PC-3 (cell line): ENCODE measurements at regions not wholly inside any gene's neighbourhood (a gene's known extent, or its start where the extent isn't known, plus 50 kb on each side); places are given as distances from the start of the nearest gene placed in this dataset.

Experiments used
- ATAC-seq: fragments of 200-7000 bp; cut with Tn5 transposase; 2 replicates; pipeline ENCODE4 v1.9.1; 2020; ENCODE audit warnings: mild to moderate bottlenecking, moderate library complexity
- BruUV-seq: library from RNA; stranded (reverse); fragments of 400-500 nt; replicated peaks from 2 replicates; lab custom pipeline; 2021; lab: Mats Ljungman, UMichigan
- CTCF ChIA-PET: fragments of 300-600 bp; sonication (Branson Sonifier 250); formaldehyde crosslinking; loops from one replicate; lab custom pipeline; 2022; ENCODE audit warnings: antibody characterized with exemption; lab: Charles Lee
- POLR2A ChIA-PET: fragments of 300-600 bp; sonication (Branson Sonifier 250); formaldehyde crosslinking; loops from one replicate; lab custom pipeline; 2022; ENCODE audit warnings: antibody characterized with exemption; ENCODE audit not compliant: unreplicated experiment; lab: Charles Lee
- DNase-seq: peaks from one replicate; pipeline ENCODE4 v3.0.0-alpha.2; 2015
- H2AFZ ChIP-seq: fragments of 300-600 bp; sonication (generic); 2 replicates; pipeline ENCODE4 v1.6.0; 2016; ENCODE audit warnings: antibody characterized with exemption, low read length
- H3F3A ChIP-seq: fragments of 300-600 bp; sonication (generic); one replicate; pipeline ENCODE4 v1.6.0; 2017; ENCODE audit warnings: antibody characterized with exemption, low read length, control low read depth, mild to moderate bottlenecking; ENCODE audit not compliant: unreplicated experiment
- H3K27ac ChIP-seq: fragments of 300-600 bp; sonication (generic); 2 replicates; pipeline ENCODE4 v1.5.1; 2016; ENCODE audit warnings: mild to moderate bottlenecking, low read length
- H3K27me3 ChIP-seq: fragments of 300-600 bp; sonication (generic); 2 replicates; pipeline ENCODE4 v1.6.1; 2016; ENCODE audit warnings: low read length, mixed read lengths
- H3K36me3 ChIP-seq: fragments of 300-600 bp; sonication (generic); 2 replicates; pipeline ENCODE4 v1.6.1; 2016; ENCODE audit warnings: low read depth, mixed run types, low read length, mixed read lengths
- H3K4me1 ChIP-seq: fragments of 300-600 bp; sonication (generic); 2 replicates; pipeline ENCODE4 v1.5.1; 2016; ENCODE audit warnings: low read length; ENCODE audit not compliant: insufficient read depth
- H3K4me2 ChIP-seq: fragments of 300-600 bp; sonication (generic); 2 replicates; pipeline ENCODE4 v1.6.0; 2016; ENCODE audit warnings: low read length
- H3K4me3 ChIP-seq: fragments of 300-600 bp; sonication (generic); 2 replicates; pipeline ENCODE4 v1.5.1; 2016; ENCODE audit warnings: mild to moderate bottlenecking, low read length, mixed read lengths
- H3K79me2 ChIP-seq: fragments of 300-600 bp; sonication (generic); 2 replicates; pipeline ENCODE4 v1.6.1; 2017; ENCODE audit warnings: low read length, mixed read lengths
- H3K9ac ChIP-seq: fragments of 300-600 bp; sonication (generic); 2 replicates; pipeline ENCODE4 v1.6.0; 2016; ENCODE audit warnings: mild to moderate bottlenecking, low read length
- H3K9me2 ChIP-seq: fragments of 300-600 bp; sonication (generic); replicated peaks from 2 replicates; pipeline ENCODE4 v1.6.1; 2016; ENCODE audit warnings: mixed run types, low read length, mixed read lengths
- H3K9me3 ChIP-seq: fragments of 300-600 bp; sonication (generic); 2 replicates; pipeline ENCODE4 v1.6.1; 2016; ENCODE audit warnings: low read length, mixed read lengths
- H4K20me1 ChIP-seq: fragments of 300-600 bp; sonication (generic); 2 replicates; pipeline ENCODE4 v1.6.1; 2016; ENCODE audit warnings: low read length, mixed read lengths
- EZH2 ChIP-seq: fragments of 300-600 bp; sonication (generic); IDR thresholded peaks from one replicate; pipeline ENCODE4 v1.6.1; 2017; ENCODE audit warnings: antibody characterized with exemption, mild to moderate bottlenecking, low read length; ENCODE audit not compliant: unreplicated experiment
- EZH2phosphoT487 ChIP-seq: fragments of 300-600 bp; sonication (generic); IDR thresholded peaks from 2 replicates; pipeline ENCODE4 v1.6.1; 2018; ENCODE audit warnings: mild to moderate bottlenecking, antibody characterized with exemption, low read length, borderline replicate concordance
- intact Hi-C: fragments of 100-400 bp; cut with micrococcal nuclease; formaldehyde crosslinking; loops from 2 replicates; pipeline ENCODE4 v1.9.0; 2023
- TF ChIP-seq, protein P1 (sequence below): fragments of 300-600 bp; sonication (generic); conservative IDR thresholded peaks from 2 replicates; pipeline ENCODE4 v1.5.1; 2017; ENCODE audit warnings: antibody characterized with exemption, low read depth, mild to moderate bottlenecking, low read length

DNA sequence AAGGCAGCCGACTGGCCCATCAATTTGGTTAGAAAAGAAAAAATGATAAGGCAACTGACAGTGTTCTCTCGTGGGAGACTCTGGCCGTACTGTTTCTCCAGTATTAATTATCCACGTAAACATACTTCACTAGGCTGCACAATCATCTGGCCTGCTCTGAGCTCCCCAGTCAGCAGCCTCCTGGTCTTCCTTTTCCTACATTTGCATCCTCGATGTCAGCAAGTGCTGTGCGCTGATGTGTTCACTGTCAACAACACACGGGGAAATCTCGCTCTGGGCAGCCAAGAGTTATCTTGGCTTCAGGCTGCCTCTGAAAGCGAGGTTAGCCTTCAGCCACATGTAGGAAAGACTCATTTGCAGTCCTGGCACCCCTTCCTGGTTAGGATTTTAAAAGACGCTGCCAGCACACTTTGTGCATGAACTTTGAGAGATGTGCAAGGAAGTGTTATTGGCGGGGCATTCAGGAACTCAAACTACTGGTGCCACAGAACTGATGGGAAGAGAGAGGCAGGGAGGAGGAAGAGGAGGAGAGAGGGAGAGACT is 460.5 kb upstream of the ARID1B start:
- Histone ChIP-seq H3K27me3 (no peaks in the 10 kb centered on the region), H3K27ac (no peak overlapping the region), H3K9me2 (no peaks in the 10 kb centered on the region), H3K4me2 (no peak overlapping the region), H3K9me3 (no peaks in the 10 kb centered on the region), H3K9ac (no peak overlapping the region), H3F3A (no peaks in the 10 kb centered on the region), H3K4me3 (no peak overlapping the region), H3K36me3 (no peaks in the 10 kb centered on the region), H3K4me1 (no peaks in the 10 kb centered on the region), H4K20me1 (no peaks in the 10 kb centered on the region), H2AFZ (no peak overlapping the region), H3K79me2 (no peaks in the 10 kb centered on the region)
- no peak for TF ChIP-seq EZH2
- TF ChIP-seq EZH2phosphoT487 = no peak
- TF ChIP-seq, protein P1, sequence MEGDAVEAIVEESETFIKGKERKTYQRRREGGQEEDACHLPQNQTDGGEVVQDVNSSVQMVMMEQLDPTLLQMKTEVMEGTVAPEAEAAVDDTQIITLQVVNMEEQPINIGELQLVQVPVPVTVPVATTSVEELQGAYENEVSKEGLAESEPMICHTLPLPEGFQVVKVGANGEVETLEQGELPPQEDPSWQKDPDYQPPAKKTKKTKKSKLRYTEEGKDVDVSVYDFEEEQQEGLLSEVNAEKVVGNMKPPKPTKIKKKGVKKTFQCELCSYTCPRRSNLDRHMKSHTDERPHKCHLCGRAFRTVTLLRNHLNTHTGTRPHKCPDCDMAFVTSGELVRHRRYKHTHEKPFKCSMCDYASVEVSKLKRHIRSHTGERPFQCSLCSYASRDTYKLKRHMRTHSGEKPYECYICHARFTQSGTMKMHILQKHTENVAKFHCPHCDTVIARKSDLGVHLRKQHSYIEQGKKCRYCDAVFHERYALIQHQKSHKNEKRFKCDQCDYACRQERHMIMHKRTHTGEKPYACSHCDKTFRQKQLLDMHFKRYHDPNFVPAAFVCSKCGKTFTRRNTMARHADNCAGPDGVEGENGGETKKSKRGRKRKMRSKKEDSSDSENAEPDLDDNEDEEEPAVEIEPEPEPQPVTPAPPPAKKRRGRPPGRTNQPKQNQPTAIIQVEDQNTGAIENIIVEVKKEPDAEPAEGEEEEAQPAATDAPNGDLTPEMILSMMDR = no peak
- no TSS peak for BruUV-seq
- ATAC-seq (no peak), DNase-seq (no peak)
- CTCF ChIA-PET = no interaction called here
- intact Hi-C loops = no loop called here
- POLR2A ChIA-PET = no interaction called here

DNA sequence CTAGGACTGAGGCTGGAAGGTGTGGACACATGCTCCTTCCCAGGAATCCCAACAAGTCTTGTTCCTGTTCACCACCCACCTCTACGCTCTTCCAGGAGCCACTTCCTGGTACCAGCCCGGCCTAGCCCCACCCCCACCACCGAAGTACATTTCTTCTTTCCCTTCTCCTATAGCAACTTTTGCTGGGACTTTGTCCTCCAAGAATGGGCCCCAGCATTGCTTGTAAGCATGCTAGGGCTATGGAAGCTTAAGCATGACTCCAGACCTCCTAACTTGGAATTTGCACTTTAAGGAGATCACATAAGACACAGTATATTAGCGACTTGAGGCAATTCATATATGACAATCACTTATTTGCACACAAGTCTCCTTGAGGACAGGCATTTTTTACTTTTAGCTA is 462.0 kb upstream of the ARID1B start:
- ATAC-seq (no peak), DNase-seq (no peak)
- no peaks in the 10 kb centered on the region for H3K9me2 ChIP-seq
- H3K27me3 ChIP-seq = no peaks in the 10 kb centered on the region
- no peaks in the 10 kb centered on the region for H3K9me3 ChIP-seq
- no peaks in the 10 kb centered on the region for H3K36me3 ChIP-seq
- no peaks in the 10 kb centered on the region for H3K4me1 ChIP-seq
- POLR2A ChIA-PET = no interaction called here
- no peaks in the 10 kb centered on the region for H3K79me2 ChIP-seq
- TF ChIP-seq EZH2phosphoT487 = no peak
- TF ChIP-seq, protein P1 = no peak
- no peak for TF ChIP-seq EZH2
- no TSS peak for BruUV-seq
- no peak overlapping the region for H3K9ac ChIP-seq
- CTCF ChIA-PET = no interaction called here
- no peak overlapping the region for H2AFZ ChIP-seq
- H3K4me3 ChIP-seq = no peak overlapping the region
- intact Hi-C loops = no loop called here
- no peak overlapping the region for H3K27ac ChIP-seq
- no peak overlapping the region for H3K4me2 ChIP-seq
- H3F3A ChIP-seq = no peaks in the 10 kb centered on the region
- no peaks in the 10 kb centered on the region for H4K20me1 ChIP-seq

DNA sequence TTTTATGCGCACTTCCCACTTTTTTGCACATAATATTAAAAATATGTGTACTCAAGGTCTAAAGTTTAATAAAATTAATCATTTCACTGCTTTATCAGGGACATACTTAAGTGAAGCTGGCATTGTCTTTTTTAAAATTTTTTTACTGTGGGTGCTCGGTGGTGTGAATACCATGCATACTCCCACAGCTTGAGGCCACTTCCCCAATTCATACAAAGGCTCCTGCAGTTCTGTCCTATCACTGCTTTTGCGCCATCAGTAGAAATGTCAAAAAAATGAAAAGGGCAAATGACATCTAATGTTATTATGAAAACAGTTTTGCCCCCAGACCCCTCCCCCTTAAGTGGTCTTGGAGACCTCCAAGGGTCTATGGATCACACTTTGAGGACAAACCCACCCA is 464.1 kb upstream of the ARID1B start:
- ATAC-seq (no peak), DNase-seq (no peak)
- H3K27ac ChIP-seq = no peak overlapping the region
- H3K9me2 ChIP-seq = no peaks in the 10 kb centered on the region
- H4K20me1 ChIP-seq = no peaks in the 10 kb centered on the region
- H3K4me3 ChIP-seq = no peak overlapping the region
- no peaks in the 10 kb centered on the region for H3K27me3 ChIP-seq
- no peaks in the 10 kb centered on the region for H3K79me2 ChIP-seq
- no peaks in the 10 kb centered on the region for H3K36me3 ChIP-seq
- H3F3A ChIP-seq = no peaks in the 10 kb centered on the region
- H2AFZ ChIP-seq = no peak overlapping the region
- POLR2A ChIA-PET = no interaction called here
- CTCF ChIA-PET = no interaction called here
- no TSS peak for BruUV-seq
- TF ChIP-seq EZH2 (no peak), EZH2phosphoT487 (no peak)
- TF ChIP-seq, protein P1 = no peak
- no peak overlapping the region for H3K4me2 ChIP-seq
- H3K9me3 ChIP-seq = no peaks in the 10 kb centered on the region
- intact Hi-C loops = no loop called here
- H3K4me1 ChIP-seq = no peaks in the 10 kb centered on the region
- H3K9ac ChIP-seq = no peak overlapping the region
